CD4-positive, alpha-beta T cell (primary cell): ENCODE measurements at regions not wholly inside any gene's neighbourhood (a gene's known extent, or its start where the extent isn't known, plus 50 kb on each side); places are given as distances from the start of the nearest gene placed in this dataset.

ENCODE experiments used
- ATAC-seq: fragments of 200-7000 bp; cut with Tn5 transposase; one replicate; pipeline ENCODE4 v1.10.0; 2022; ENCODE audit warnings: mild to moderate bottlenecking; ENCODE audit not compliant: poor library complexity
- CTCF ChIA-PET: fragments of 350-600 bp; sonication (Branson Sonifier 250); formaldehyde crosslinking; loops from one replicate; lab custom pipeline; 2021; ENCODE audit warnings: antibody characterized with exemption, inconsistent platforms; lab: Charles Lee
- POLR2A ChIA-PET: fragments of 350-600 bp; sonication (Branson Sonifier 250); formaldehyde crosslinking; loops from one replicate; lab custom pipeline; 2021; ENCODE audit warnings: antibody characterized with exemption, inconsistent platforms; lab: Charles Lee
- DNase-seq, 14 experiments: peaks; one replicate each; pipeline ENCODE4 v3.0.0-alpha.2; 2013 to 2020; ENCODE audit warnings: mixed read lengths in 2 of 14
- H3K27ac ChIP-seq, 2 donors: one replicate each; pipeline versions ENCODE4 v1.5.1 to v1.7.0; 2013; ENCODE audit warnings: low read length in 2 of 2, low read depth in 1 of 2, mild to moderate bottlenecking in 1 of 2
- H3K27me3 ChIP-seq, 2 experiments: 1 replicate in 1 of 2; 2 replicates in 1 of 2; pipeline versions ENCODE4 v1.6.1 to v1.7.0; 2013; ENCODE audit warnings: low read length in 2 of 2, control low read depth in 1 of 2, mild to moderate bottlenecking in 1 of 2, moderate library complexity in 1 of 2; ENCODE audit not compliant: insufficient read depth in 2 of 2, control insufficient read depth in 1 of 2
- H3K36me3 ChIP-seq: one replicate; pipeline ENCODE4 v1.6.1; 2013; ENCODE audit warnings: low read length, control low read depth; ENCODE audit not compliant: insufficient read depth
- H3K4me1 ChIP-seq: one replicate; pipeline ENCODE4 v1.6.1; 2013; ENCODE audit warnings: low read length, control low read depth; ENCODE audit not compliant: insufficient read depth
- H3K4me3 ChIP-seq: one replicate; pipeline ENCODE4 v1.5.1; 2013; ENCODE audit warnings: mild to moderate bottlenecking, low read length, moderate library complexity
- H3K9me3 ChIP-seq, 2 experiments: 1 replicate in 1 of 2; 2 replicates in 1 of 2; pipeline versions ENCODE4 v1.6.1 to v1.7.0; 2013; ENCODE audit warnings: low read length in 2 of 2, mild to moderate bottlenecking in 2 of 2, control low read depth in 1 of 2, moderate library complexity in 1 of 2; ENCODE audit not compliant: control insufficient read depth in 1 of 2, insufficient read depth in 1 of 2
- H3K27ac Mint-ChIP-seq: one replicate; pipeline ENCODE4 v1.8.0; 2020; ENCODE audit warnings: mixed read lengths
- H3K27me3 Mint-ChIP-seq: one replicate; pipeline ENCODE4 v1.8.0; 2021; ENCODE audit warnings: mixed read lengths
- H3K36me3 Mint-ChIP-seq: one replicate; pipeline ENCODE4 v1.8.0; 2021; ENCODE audit warnings: low read depth, mixed read lengths
- H3K4me1 Mint-ChIP-seq: one replicate; pipeline ENCODE4 v1.8.0; 2021; ENCODE audit warnings: low read depth, mixed read lengths
- H3K4me3 Mint-ChIP-seq: one replicate; pipeline ENCODE4 v1.8.0; 2020; ENCODE audit warnings: mild to moderate bottlenecking, mixed read lengths
- H3K9me3 Mint-ChIP-seq: one replicate; pipeline ENCODE4 v1.8.0; 2020; ENCODE audit warnings: mixed read lengths
- CTCF ChIP-seq: fragments of 200-600 bp; IDR thresholded peaks from one replicate; pipeline ENCODE4 v1.8.0; 2022; ENCODE audit warnings: antibody characterized with exemption, mild to moderate bottlenecking
- intact Hi-C, 2 experiments: fragments of 100-400 bp; cut with DNase I in 1 of 2; cut with micrococcal nuclease in 1 of 2; formaldehyde crosslinking; loops; one replicate each; pipeline versions ENCODE4 v1.15.1 to v1.9.0; 2023 to 2025; cut with DNase I, micrococcal nuclease

GRCh38 chr21:15140321-15141019 lies 75.7 kb upstream of the NRIP1 start:
- peaks cover 0 to 9% of the 10 kb centered on the region in 2 experiments for H3K27me3 ChIP-seq
- no peak for TF ChIP-seq CTCF
- DNase-seq: no peak
- no peaks in the 10 kb centered on the region for H3K36me3 ChIP-seq
- Mint-ChIP-seq H3K27ac (no peak overlapping the region), H3K27me3 (peaks cover 13% of the 10 kb centered on the region), H3K9me3 (no peaks in the 10 kb centered on the region), H3K4me3 (no peak overlapping the region), H3K4me1 (no peaks in the 10 kb centered on the region), H3K36me3 (no peaks in the 10 kb centered on the region)
- H3K27ac ChIP-seq: no peak overlapping the region
- ChIA-PET POLR2A (no interaction called here), CTCF (no interaction called here)
- intact Hi-C loops: no loop called here
- no peak for ATAC-seq
- H3K4me1 ChIP-seq: no peaks in the 10 kb centered on the region
- H3K4me3 ChIP-seq: no peak overlapping the region
- H3K9me3 ChIP-seq: no peaks in the 10 kb centered on the region

- no peak overlapping the region for H3K27ac ChIP-seq
- no peak overlapping the region for H3K4me3 ChIP-seq
- no peak for ATAC-seq
- no peaks in the 10 kb centered on the region for H3K36me3 Mint-ChIP-seq
- no peaks in the 10 kb centered on the region for H3K9me3 Mint-ChIP-seq
- CTCF ChIA-PET: interaction anchor here (0.7 kb wide), 1 partner anchor 1247 kb away, joined by 3 read pairs; no protein-coding TSS in a partner anchor
- H3K27me3 ChIP-seq: peaks cover 0 to 9% of the 10 kb centered on the region in 2 experiments
- intact Hi-C loops: no loop called here
- no peak overlapping the region for H3K27ac Mint-ChIP-seq
- no peak overlapping the region for H3K4me3 Mint-ChIP-seq
- POLR2A ChIA-PET: no interaction called here
- H3K9me3 ChIP-seq: no peaks in the 10 kb centered on the region
- no peaks in the 10 kb centered on the region for H3K36me3 ChIP-seq
- H3K4me1 ChIP-seq: no peaks in the 10 kb centered on the region
- H3K27me3 Mint-ChIP-seq: peaks cover 13% of the 10 kb centered on the region
- no peak for DNase-seq
- TF ChIP-seq CTCF: no peak
- H3K4me1 Mint-ChIP-seq: no peaks in the 10 kb centered on the region
Observed at GRCh38 chr21:15141261-15141970, 76.6 kb upstream of the NRIP1 start.

GRCh38 chr21:15144026-15144425 lies 79.2 kb upstream of the NRIP1 start:
- no peak for TF ChIP-seq CTCF
- no peak for ATAC-seq

More at GRCh38 chr21:15144026-15144425, 79.2 kb upstream of the NRIP1 start:
- DNase-seq: no peak
- ChIA-PET POLR2A (no interaction called here), CTCF (no interaction called here)
- peaks cover 11% of the 10 kb centered on the region for H3K27me3 Mint-ChIP-seq
- H3K9me3 Mint-ChIP-seq: no peaks in the 10 kb centered on the region
- H3K36me3 ChIP-seq: no peaks in the 10 kb centered on the region
- H3K9me3 ChIP-seq: no peaks in the 10 kb centered on the region
- H3K36me3 Mint-ChIP-seq: no peaks in the 10 kb centered on the region
- intact Hi-C loops: no loop called here
- no peak overlapping the region for H3K27ac ChIP-seq
- no peak overlapping the region for H3K4me3 ChIP-seq
- H3K4me3 Mint-ChIP-seq: no peak overlapping the region
- no peaks in the 10 kb centered on the region for H3K4me1 ChIP-seq
- H3K4me1 Mint-ChIP-seq: no peaks in the 10 kb centered on the region
- H3K27me3 ChIP-seq: peaks cover 0 to 8% of the 10 kb centered on the region in 2 experiments
- H3K27ac Mint-ChIP-seq: no peak overlapping the region
